DMS114 treated with DMSO at 0.1 percent for 48 hours (cell line): ENCODE measurements at regions not wholly inside any gene's neighbourhood (a gene's known extent, or its start where the extent isn't known, plus 50 kb on each side); places are given as distances from the start of the nearest gene placed in this dataset.

Experiments
- DNase-seq: peaks from one replicate; lab custom pipeline; 2025; ENCODE audit not compliant: unreplicated experiment; lab: John Stamatoyannopoulos, UW

DNA sequence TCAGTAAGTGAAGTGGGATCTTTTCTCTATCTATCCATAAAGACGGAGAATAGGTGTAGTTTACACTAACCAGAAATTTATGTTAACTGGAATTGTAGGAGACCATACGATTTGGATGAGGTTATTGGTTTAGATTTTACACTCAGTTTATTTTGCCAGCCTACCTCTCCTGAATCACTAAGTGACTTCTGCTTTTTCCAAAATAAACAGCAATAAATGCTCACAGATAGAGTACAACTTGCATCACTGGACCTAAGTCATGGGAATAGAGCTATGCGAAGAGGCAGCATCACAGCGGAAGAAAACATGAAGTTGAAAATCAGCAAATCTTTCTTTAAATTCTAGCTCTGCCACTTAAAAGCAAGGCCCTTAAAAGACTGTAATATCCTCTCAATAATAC lies 781.0 kb downstream of the LIG4 start:
- DNase-seq, result no peak

DNA sequence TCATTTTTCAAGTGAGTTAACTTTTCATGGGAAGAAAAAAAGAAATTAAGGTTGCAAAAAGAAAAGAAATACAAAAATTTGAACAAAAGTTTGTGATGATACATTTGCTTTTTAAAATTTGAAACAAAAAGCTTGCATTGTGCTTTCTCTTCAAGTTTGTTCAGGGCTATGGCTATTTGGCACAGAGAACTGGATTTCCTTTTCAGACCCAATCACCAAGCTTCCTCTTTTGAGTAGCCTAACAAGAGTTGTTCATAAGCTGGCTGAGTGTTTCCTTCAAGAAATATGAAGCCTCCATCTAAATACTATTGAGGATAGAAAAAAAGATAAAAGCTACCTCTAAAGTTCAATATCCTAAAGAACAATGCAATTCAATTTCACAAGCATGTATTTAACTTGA lies 787.8 kb downstream of the LIG4 start:
- DNase-seq, result no peak

DNA sequence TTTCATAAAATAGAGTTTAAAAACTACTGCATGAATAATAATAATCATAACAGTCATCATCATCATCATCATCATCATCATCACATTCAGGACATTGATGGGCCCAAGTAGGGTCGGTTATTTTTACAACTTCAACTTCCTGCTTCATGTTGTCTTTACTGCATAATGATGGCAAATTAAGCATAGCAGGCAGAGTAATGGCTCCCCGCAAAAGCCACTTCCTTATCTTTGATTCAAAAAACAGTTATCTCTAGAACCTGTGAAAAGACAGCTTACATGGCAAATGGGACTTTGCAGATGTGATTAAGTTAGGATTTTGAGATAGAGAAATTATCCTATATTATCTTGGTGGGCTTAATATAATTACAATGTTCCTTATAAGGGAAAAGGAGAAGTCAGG lies 792.9 kb downstream of the LIG4 start:
- no peak for DNase-seq

DNA sequence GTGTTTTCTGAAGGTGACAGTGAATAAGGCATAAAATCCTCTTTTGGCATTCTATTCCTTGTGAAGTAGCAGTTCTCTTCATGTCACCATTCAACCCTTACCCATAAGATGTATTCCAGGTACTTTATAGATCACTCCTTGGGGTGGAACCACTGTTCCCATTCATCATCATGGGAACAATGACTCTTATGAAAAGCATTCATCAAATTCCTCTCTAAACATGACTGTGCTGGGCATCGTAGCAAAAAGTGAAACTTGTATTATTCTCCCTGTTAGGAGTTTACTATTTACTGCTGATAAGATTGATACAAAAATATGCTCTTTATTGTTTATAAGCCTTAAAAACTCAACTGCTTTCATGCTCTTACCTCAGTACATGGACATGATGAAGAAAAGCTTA lies 793.4 kb downstream of the LIG4 start:
- DNase-seq, result no peak

DNA sequence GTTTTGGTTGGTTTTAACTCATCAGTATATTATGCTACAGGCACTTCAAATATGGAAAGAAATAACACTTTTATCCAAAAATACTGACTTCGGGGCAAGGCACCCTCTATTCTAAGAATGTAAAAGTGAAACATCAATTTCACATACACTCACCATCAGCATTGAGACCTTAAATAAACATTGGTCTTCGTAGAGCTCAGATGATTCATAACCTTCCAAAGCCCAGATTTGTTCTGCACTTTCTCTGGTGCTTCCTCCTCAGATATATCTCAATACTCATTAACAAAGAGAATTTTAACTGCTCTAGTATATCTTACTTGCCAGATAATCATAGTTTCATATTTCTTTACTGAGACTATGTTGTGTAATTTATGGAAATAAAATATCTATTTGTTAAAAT lies 794.3 kb downstream of the LIG4 start:
- DNase-seq, result no peak

DNA sequence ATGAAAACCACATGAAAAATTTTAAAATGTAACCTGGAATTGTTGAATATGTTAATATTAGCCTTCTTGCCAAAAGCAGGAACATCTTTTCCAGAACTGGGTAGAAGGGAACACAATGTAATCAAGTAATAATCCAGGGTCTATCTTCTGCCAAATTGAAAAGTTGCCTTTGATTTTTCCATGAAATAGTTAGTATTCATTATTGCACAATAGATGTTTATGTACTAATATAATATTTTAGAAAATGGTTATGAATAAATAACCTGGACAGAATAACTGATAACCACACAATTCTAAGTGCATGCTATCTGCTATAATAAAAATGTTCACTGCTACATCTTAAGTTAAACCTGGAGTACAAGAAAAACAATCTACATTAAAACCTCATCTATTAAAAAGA lies 802.3 kb downstream of the LIG4 start:
- DNase-seq, result no peak

DNA sequence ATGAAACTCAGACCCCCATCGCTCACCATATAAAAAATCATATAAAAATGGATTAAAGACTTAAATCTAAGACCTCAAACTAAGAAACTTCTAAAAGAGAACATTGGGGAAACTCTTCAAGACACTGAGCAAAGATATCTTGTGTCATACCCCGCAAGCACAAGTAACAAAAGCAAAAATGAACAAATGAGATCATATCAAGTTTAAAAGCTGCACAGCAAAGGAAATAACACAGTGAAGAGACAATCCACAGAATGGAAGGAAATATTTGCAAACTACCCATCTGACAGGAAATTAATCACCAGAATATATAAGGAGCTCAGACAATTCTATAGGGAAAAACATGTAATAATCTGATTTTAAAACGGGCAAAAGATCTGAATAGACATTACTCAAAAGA lies 808.3 kb downstream of the LIG4 start:
- DNase-seq, result no peak

DNA sequence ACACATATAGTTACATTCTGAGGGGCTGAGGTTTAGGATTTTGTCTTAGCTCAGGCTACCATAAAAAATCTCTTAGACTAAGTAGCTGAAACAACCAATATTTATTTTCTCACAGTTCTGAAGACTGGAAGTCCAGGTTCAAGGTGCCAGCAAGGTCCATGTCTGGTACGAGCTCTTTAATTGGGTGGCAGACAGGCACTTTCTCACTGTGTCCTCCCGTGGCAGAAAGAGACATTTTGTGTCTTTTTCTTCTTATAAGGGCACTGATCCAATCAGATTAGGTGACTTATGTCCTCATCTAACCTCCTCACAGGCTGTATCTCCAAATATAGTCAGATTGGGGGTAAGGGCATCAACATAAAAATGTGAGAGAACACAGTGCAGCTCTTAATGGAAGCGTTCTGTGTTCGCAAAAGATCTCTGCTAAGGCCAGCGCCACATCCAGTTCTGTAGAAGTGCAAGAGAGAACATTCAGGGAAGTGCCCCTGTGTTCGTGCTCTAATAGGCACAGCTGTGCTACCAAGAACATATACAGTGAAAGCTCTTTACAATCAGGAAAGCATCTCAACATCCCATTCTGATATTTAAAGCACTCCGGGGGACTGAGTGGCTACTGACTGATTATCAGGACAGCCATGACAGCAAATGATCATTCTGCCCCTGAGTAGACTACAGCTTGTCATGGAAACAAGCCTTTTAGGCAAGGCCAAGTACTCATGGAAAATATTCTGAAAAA lies 819.2 kb downstream of the LIG4 start:
- no peak for DNase-seq

DNA sequence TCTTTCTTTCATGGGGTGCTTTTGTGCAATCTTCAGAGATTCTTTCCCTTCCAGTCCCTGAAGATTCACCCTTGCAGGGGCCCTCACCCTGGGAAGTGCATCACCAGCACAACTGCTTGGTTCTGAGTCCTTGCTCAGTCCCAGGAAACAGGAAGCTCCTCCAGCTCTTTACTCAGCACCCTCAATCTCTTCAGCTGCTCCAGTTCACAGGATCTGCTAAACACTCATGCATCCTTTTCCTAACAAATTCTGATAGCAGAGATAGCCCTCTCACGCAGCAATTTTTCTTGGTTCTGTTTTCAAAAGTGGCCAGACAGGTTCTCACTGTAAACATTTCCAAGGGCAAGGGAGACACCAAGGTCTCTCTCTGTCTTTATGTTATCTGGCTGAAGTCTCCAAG lies 823.1 kb downstream of the LIG4 start:
- no peak for DNase-seq

DNA sequence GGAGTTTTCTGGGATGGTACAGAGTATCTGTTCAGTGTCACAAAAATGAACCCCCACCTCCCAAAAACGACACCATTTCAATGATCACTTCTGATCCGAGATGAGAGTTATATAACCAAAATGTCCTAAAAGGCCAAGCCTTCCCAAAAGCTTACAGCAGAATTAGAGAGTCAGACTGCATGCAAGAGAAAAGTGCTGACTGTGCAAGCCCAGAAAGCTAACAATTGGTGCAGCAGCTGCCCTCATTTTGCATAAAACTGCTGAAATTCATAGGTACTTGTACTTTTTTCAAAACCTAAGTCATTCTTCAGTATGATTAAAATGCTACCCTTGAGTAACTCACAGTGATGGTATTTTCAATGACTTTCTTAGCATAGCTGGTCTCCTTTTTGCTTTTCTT lies 819.6 kb upstream of the ARGLU1 start:
- DNase-seq, result no peak

DNA sequence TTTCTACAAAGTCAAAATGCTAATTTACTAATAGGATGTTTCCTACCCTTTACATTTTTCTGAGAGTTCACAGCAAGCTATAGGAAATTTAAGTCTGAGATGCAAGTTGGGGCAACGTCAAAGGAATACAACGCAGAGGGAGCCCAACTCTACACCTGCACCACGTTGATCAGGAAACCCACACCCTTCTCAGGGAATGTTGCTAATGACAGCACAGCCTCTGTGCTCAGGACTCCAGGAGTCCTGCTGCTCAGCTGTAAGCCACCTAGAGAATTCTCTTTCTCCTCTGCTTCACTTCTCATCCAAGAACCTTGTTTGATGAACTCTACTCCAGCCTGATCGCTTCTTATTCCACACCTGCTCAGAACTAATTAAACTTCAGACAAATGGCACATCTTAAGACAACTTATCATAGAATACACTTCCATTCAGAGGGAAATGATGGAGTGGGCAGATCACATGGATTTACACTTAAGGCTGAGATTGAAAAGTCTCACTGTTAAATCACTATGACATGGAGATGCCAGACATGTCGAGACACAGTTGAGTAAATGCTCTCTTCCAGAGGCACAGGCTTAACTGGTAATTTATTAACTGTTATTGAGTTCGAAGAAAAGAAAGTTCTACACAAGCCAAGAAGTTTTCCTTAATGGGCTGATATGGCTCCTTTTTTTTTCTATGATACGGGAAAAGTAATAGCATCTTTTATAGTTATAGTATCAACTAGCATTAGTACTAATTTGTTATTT lies 811.6 kb upstream of the ARGLU1 start:
- DNase-seq, result no peak

DNA sequence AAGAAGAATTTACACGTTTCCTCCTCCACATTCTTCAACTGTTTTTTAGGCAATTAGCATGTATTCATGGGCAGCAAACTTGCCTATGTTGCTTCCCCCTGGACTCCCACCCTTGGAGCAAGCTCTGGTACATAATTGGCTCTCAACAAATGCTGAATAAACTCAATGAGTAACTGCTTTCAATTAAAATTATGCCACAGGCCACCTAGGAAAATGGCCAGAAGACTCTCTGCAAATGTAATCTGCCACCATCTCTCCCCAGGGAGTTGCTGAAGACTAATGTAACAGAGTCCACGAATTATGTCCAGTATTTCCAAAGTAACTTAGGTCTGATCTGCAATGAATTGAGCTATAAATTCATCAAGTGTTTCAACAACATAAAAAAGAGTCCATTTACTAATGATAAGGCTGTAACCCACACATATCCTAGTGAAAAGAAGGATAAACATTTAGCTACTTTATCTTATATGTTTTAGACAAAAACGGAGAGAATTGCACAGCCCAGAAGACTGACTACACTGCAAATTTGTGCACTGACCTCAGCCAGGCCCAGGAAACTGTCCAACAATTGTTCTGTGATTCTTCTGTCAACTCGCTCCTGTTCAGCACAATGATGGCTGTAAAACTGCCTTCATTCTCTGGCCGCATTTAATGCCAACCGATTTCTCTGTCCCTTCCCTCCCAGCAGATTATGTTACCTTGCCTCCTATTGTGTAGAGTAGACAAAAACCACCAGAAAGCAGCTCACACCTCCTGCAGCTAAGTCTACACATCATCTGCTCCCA lies 808.6 kb upstream of the ARGLU1 start:
- DNase-seq, result no peak

DNA sequence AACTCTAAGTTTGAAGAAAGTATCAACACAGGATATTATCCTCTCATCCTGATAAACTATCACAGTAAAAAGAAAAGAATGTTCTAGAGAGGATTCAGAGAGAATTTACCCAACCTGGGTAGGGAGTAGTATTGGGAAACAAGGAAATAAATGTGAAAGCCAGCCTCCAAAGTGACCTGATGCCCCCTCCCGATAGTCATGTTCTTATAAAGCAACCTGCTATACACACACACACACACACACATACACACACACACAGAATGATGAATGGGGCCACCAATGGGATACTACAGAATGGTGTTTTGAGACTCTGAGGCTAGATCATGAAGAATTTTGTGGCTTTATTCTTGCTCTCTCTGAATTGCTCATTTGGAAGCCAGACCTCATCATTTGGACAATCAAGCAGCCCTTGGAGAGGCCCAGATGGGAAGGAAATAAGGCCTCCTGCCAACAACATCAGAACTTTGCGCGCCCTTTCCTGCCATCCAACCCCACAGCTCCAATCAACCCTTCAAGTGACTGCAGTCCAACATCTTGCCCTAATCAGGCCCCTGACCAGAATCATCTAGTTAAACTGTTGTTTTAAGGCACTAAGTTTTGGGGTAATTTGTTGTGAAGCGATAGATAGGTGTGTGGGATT lies 807.9 kb upstream of the ARGLU1 start:
- DNase-seq, result no peak

DNA sequence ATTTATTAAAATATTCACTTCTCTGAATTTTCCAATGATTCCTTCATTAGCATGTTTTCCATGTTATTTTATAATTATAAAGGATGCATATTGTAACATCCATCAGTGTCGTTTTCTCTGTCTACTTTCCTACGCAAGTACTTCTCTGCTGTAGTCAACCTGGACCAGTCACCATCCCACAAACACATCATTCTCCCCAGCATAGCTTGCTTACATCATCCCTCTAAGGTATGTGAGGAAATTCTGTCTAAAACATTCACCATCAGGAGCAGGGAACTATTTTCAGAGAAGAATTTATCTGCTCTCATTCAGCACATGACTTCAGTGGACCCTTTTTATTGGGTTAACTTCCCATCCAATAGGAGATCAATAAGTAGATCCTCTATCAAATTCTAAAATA lies 806.1 kb upstream of the ARGLU1 start:
- DNase-seq, result no peak

DNA sequence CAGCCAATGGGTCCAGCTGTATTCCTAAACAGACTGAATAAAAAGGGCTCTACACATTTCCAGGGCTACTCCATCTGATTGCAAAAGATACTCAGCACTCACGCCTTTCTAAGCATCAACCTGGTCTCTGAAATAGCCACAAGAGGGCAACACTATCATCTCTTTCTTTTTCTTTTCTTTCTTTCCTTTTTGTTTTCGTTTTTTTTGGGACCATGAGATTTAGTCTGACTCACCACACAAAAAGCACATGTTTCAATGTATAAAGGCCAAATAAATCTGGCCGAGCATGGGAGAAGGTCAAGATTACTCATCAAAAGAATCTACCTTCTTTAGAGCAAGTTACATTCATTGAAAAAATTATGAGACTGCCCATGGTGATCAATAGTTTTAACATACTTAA lies 805.6 kb upstream of the ARGLU1 start:
- peak; percentile 16 for DNase-seq

DNA sequence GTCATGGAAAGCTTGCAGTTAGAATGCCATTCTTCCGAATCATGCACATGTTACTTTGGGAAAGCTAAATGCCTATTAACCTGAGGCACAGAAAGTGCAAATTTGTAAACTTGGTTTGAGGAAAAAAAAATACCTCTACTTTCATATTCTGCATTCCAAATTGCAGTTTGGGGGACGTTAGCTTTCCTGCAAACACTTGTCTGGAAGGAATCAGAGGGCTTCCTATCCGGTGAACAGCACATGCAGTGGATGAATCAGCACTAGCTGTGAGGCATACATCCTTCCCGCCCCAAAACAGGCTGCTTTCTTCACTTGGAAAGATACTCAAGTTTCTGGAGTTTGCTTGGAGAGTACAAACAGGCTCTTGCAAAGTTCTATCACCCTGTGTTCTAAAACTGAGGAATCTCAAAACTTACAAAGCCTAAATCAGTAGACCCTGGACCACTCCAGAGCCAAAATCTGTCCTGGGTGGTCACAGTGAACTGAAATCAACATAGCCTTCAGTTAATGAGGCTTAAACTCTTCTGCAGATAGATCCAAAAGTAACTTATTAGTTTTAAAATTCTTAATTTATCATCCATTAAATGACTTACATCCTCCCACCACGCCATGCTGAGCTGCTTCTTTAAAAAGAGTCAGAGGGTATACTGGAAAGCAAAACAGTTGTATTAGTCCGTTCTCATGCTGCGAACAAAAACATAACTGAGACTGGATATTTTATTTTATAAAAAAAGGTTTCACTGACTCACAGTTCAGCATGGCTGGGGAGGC lies 802.3 kb upstream of the ARGLU1 start:
- no peak for DNase-seq

DNA sequence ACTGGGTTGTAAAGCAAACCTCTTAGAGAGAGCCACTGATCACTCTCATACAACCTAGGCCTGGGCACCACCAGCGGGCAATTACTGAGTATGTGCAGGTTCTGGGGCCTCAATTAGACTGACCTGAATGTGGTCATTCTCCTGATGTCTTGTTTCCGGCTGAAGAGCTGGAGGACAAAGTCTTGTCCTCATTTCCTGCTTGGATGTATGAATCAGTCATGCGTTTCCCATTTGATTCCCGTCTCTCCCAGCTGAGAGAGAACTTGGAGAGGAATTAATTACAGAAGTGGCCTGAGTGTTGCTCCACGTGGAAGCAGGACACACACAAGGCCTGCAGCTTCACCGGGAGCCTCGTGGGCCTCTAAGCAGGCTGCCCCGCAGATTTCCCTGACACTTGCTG lies 799.3 kb upstream of the ARGLU1 start:
- no peak for DNase-seq

DNA sequence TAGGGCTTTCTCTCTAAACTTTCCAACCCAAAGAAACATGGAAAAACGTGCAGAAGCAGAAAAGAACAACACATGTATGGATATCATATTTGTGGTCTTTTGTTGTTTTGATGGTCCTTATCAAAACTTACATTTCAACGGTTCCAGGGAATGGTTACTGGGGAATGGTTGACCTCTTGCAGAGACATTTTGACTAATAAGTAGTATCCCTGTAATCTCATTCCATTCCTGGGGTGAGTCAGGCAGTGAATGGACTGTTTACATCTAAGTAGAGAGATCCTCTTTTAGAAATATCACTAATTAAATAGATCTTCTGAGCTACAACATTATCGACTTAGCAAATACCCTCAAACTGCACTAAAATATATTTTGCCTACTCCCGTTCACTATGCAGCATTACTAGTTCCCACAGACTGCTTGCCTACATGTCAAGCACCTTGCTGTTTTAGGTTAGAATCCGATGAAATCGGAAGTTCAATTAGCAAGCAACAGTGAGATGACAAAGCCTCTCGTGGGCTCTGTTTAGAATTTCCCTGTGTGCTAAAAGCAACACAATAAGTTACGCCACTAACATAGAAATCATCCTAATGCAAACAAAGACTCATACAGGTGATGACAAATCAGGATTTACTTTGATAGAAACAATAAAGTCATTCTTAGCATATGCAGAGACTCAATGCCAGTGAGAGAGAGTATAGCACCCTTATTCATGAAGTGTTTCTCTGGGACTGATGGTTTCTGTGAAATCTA lies 797.7 kb upstream of the ARGLU1 start:
- DNase-seq, result no peak

DNA sequence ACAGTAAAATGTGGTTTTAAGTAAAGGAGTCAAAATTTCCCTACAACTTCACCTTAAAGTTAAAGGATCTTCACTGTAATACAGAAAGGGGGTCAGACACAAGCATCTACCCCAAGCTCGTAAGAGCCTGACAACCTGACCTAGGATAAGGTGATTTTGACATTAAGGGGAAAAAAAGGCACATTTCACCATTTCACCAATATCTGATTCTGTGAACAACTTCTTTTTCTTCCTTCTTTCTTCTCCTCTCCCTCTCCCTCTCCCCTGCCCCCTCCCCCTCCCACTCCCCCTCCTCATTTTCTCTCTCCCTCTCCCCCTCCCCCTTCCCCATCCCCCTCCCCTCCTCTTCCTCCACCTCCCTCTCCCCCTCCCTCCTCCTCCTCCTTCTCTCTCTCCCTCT lies 796.7 kb upstream of the ARGLU1 start:
- no peak for DNase-seq

DNA sequence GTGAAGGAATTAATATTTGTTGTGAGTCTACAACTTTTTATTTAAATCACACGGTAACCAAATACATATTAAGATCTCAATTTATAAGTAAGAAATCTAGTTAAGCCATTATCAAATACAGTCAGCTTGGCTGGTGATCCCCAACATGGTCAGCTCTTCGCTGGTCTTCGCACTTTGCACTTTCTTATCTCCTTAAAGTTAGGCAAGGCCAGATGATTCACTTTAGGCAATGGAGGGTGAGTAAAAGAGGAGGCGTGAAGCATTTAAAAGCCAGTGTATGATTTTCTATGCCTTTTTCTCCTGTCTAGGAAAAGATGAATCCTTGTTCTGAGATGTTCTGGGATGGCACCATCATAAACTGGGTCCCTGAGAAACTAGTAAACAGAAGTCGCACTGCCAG lies 793.7 kb upstream of the ARGLU1 start:
- no peak for DNase-seq
